CD14-positive monocyte (primary cell): ENCODE measurements at regions not wholly inside any gene's neighbourhood (a gene's known extent, or its start where the extent isn't known, plus 50 kb on each side); places are given as distances from the start of the nearest gene placed in this dataset.

Source experiments
- DNase-seq, 3 donors: peaks; one replicate each; pipeline ENCODE4 v3.0.0-alpha.2; 2011 to 2022
- H2AFZ ChIP-seq: 2 replicates; pipeline ENCODE4 v1.6.0; 2012; ENCODE audit warnings: mild to moderate bottlenecking, low read depth, low read length, inconsistent platforms; ENCODE audit not compliant: insufficient read depth, poor library complexity, severe bottlenecking
- H3K27ac ChIP-seq, 2 donors: 1 replicate in 1 of 2; 2 replicates in 1 of 2; pipeline ENCODE4 v1.5.1; 2012 to 2013; ENCODE audit warnings: low read length in 2 of 2, control low read depth in 1 of 2, inconsistent platforms in 1 of 2, low read depth in 1 of 2, mild to moderate bottlenecking in 1 of 2
- H3K27me3 ChIP-seq, 2 donors: one replicate each; pipeline versions ENCODE4 v1.6.0 to v1.6.1; 2011 to 2013; ENCODE audit warnings: low read length in 2 of 2; ENCODE audit not compliant: control insufficient read depth in 2 of 2, insufficient read depth in 2 of 2
- H3K36me3 ChIP-seq, 2 donors: replicated peaks in 1 of 2; 1 replicate in 1 of 2; 2 replicates in 1 of 2; pipeline versions ENCODE4 v1.5.1 to v1.6.1; 2012 to 2013; ENCODE audit warnings: low read length in 2 of 2, control low read depth in 1 of 2, inconsistent platforms in 1 of 2, mild to moderate bottlenecking in 1 of 2; ENCODE audit not compliant: insufficient read depth in 2 of 2, control insufficient read depth in 1 of 2
- H3K4me1 ChIP-seq, 2 donors: 1 replicate in 1 of 2; 2 replicates in 1 of 2; pipeline versions ENCODE4 v1.5.1 to v1.6.1; 2012 to 2013; ENCODE audit warnings: low read length in 2 of 2, control low read depth in 1 of 2, inconsistent platforms in 1 of 2, mild to moderate bottlenecking in 1 of 2, moderate library complexity in 1 of 2; ENCODE audit not compliant: insufficient read depth in 2 of 2, control insufficient read depth in 1 of 2
- H3K4me2 ChIP-seq: replicated peaks from 2 replicates; pipeline ENCODE3; 2012; ENCODE audit warnings: low read length, moderate library complexity, mild to moderate bottlenecking; ENCODE audit not compliant: poor library complexity, severe bottlenecking; ENCODE audit errors: extremely low read depth
- H3K4me3 ChIP-seq, 3 experiments: fragments of 200-600 bp in 1 of 3; sonication (generic) in 1 of 3; replicated peaks in 1 of 3; 1 replicate in 2 of 3; 2 replicates in 1 of 3; pipeline ENCODE4 v1.5.1; 2011 to 2013; ENCODE audit warnings: low read length in 3 of 3, mild to moderate bottlenecking in 3 of 3, control low read depth in 2 of 3, low read depth in 2 of 3, inconsistent platforms in 1 of 3, moderate library complexity in 1 of 3
- H3K79me2 ChIP-seq: 2 replicates; pipeline ENCODE4 v1.6.0; 2012; ENCODE audit warnings: mild to moderate bottlenecking, control low read depth, inconsistent platforms, low read length, moderate library complexity; ENCODE audit not compliant: insufficient read depth
- H3K9ac ChIP-seq: 2 replicates; pipeline ENCODE4 v1.6.0; 2017; ENCODE audit warnings: low read length, mild to moderate bottlenecking; ENCODE audit not compliant: insufficient read depth, poor library complexity, severe bottlenecking
- H3K9me3 ChIP-seq, 2 donors: replicated peaks in 1 of 2; 1 replicate in 1 of 2; 2 replicates in 1 of 2; pipeline versions ENCODE4 v1.5.1 to v1.6.1; 2012 to 2013; ENCODE audit warnings: low read length in 2 of 2, control low read depth in 1 of 2; ENCODE audit not compliant: control insufficient read depth in 1 of 2, insufficient read depth in 1 of 2
- H4K20me1 ChIP-seq: 2 replicates; pipeline ENCODE4 v1.6.0; 2012; ENCODE audit warnings: mild to moderate bottlenecking, low read length, control low read depth, moderate library complexity; ENCODE audit not compliant: insufficient read depth
- H3K27ac Mint-ChIP-seq, 7 donors: one replicate each; pipeline ENCODE4 v1.8.0; 2020; ENCODE audit warnings: mild to moderate bottlenecking in 7 of 7, mixed read lengths in 7 of 7, moderate library complexity in 6 of 7, inconsistent platforms in 2 of 7
- H3K27me3 Mint-ChIP-seq, 3 donors: one replicate each; pipeline ENCODE4 v1.8.0; 2021 to 2022; ENCODE audit warnings: low read depth in 3 of 3, mild to moderate bottlenecking in 3 of 3, mixed read lengths in 3 of 3, moderate library complexity in 3 of 3, inconsistent platforms in 1 of 3
- H3K36me3 Mint-ChIP-seq, 2 donors: one replicate each; pipeline ENCODE4 v1.8.0; 2020; ENCODE audit warnings: mixed read lengths in 2 of 2, inconsistent platforms in 1 of 2, mild to moderate bottlenecking in 1 of 2
- H3K4me1 Mint-ChIP-seq: one replicate; pipeline ENCODE4 v1.8.0; 2020; ENCODE audit warnings: mild to moderate bottlenecking, mixed read lengths
- H3K4me3 Mint-ChIP-seq, 2 donors: one replicate each; pipeline ENCODE4 v1.8.0; 2020; ENCODE audit warnings: mild to moderate bottlenecking in 2 of 2, mixed read lengths in 2 of 2, moderate library complexity in 1 of 2
- H3K9me3 Mint-ChIP-seq, 7 donors: one replicate each; pipeline ENCODE4 v1.8.0; 2020 to 2022; ENCODE audit warnings: mixed read lengths in 7 of 7, mild to moderate bottlenecking in 6 of 7, moderate library complexity in 6 of 7, inconsistent platforms in 2 of 7
- CTCF ChIP-seq: fragments of 200-600 bp; IDR thresholded peaks from one replicate; pipeline ENCODE4 v1.8.0; 2022; ENCODE audit warnings: antibody characterized with exemption, mild to moderate bottlenecking
- WGBS: methylation state at CpG from one replicate; pipeline ENCODE4 v1.1.5; 2013; ENCODE audit warnings: missing lambda C conversion rate; ENCODE audit not compliant: insufficient coverage; 5-methylcytosine and 5-hydroxymethylcytosine counted together
- intact Hi-C, 2 donors: fragments of 100-400 bp; cut with micrococcal nuclease; formaldehyde crosslinking; loops; one replicate each; pipeline versions ENCODE4 v1.15.0 to v1.15.1; 2023

- intact Hi-C loops: loop anchor here (10.0 kb wide), 2 partner anchors 147 to 537 kb away; partner anchors contain the start of gene CD93 (in 1 of the 2)
Measured at GRCh38 chr20:23231561-23232218, 118.9 kb upstream of the NXT1 start.

More at GRCh38 chr20:23231561-23232218, 118.9 kb upstream of the NXT1 start:
- no peaks in the 10 kb centered on the region for H3K79me2 ChIP-seq
- no peaks in the 10 kb centered on the region for H4K20me1 ChIP-seq
- H3K27ac ChIP-seq: no peak overlapping the region
- Mint-ChIP-seq H3K9me3 (peaks cover 13 to 20% (median 18%) of the 10 kb centered on the region in 7 donors), H3K4me3 (no peak overlapping the region), H3K4me1 (peaks cover 40% of the 10 kb centered on the region), H3K27ac (no peak overlapping the region), H3K36me3 (peaks cover 6 to 8% of the 10 kb centered on the region in 2 donors), H3K27me3 (peaks cover 2 to 4% (median 2%) of the 10 kb centered on the region in 3 donors)
- H3K4me3 ChIP-seq: no peak overlapping the region
- H3K9ac ChIP-seq: no peak overlapping the region
- H3K4me2 ChIP-seq: no peak overlapping the region
- peaks cover 7 to 15% of the 10 kb centered on the region in 2 donors for H3K9me3 ChIP-seq
- H3K4me1 ChIP-seq: peaks cover 25 to 38% of the 10 kb centered on the region in 2 donors
- H3K27me3 ChIP-seq: no peaks in the 10 kb centered on the region
- TF ChIP-seq CTCF: no peak
- WGBS: 90% methylated on average over 6 of the region's 6 CpGs
- no peaks in the 10 kb centered on the region for H3K36me3 ChIP-seq
- DNase-seq: no peak
- no peak overlapping the region for H2AFZ ChIP-seq
